Hepatocyte (in vitro differentiated cells): ENCODE measurements at regions not wholly inside any gene's neighbourhood (a gene's known extent, or its start where the extent isn't known, plus 50 kb on each side); places are given as distances from the start of the nearest gene placed in this dataset.

Experiments
- DNase-seq: peaks from one replicate; pipeline ENCODE4 v3.0.0-alpha.2; 2016; ENCODE audit warnings: low spot score
- H2AFZ ChIP-seq: fragments of 200-600 bp; sonication (generic); 2 replicates; pipeline ENCODE4 v1.6.0; 2016; ENCODE audit warnings: antibody characterized with exemption, mild to moderate bottlenecking
- H3K27ac ChIP-seq: fragments of 200-600 bp; sonication (generic); 2 replicates; pipeline ENCODE4 v1.5.1; 2016; ENCODE audit warnings: mild to moderate bottlenecking
- H3K27me3 ChIP-seq: fragments of 200-600 bp; sonication (generic); 2 replicates; pipeline ENCODE4 v1.6.1; 2016
- H3K36me3 ChIP-seq: fragments of 200-600 bp; sonication (generic); replicated peaks from 2 replicates; pipeline ENCODE4 v1.5.1; 2016; ENCODE audit warnings: low read depth; ENCODE audit not compliant: insufficient read depth
- H3K4me1 ChIP-seq: fragments of 200-600 bp; sonication (generic); 2 replicates; pipeline ENCODE4 v1.5.1; 2016; ENCODE audit warnings: mild to moderate bottlenecking, moderate library complexity; ENCODE audit not compliant: insufficient read depth
- H3K4me2 ChIP-seq: fragments of 200-600 bp; sonication (generic); 2 replicates; pipeline ENCODE4 v1.6.0; 2016
- H3K4me3 ChIP-seq: fragments of 200-600 bp; sonication (generic); 2 replicates; pipeline ENCODE4 v1.5.1; 2016; ENCODE audit warnings: mild to moderate bottlenecking
- H3K79me2 ChIP-seq: fragments of 200-600 bp; sonication (generic); 2 replicates; pipeline ENCODE4 v1.6.0; 2017; ENCODE audit warnings: mild to moderate bottlenecking
- H3K9me2 ChIP-seq: fragments of 200-600 bp; sonication (generic); replicated peaks from 2 replicates; pipeline ENCODE4 v1.6.0; 2017; ENCODE audit warnings: mild to moderate bottlenecking; ENCODE audit not compliant: insufficient read depth
- H3K9me3 ChIP-seq: fragments of 200-600 bp; sonication (generic); 2 replicates; pipeline ENCODE4 v1.5.1; 2016; ENCODE audit warnings: low read depth, mild to moderate bottlenecking
- H4K20me1 ChIP-seq: fragments of 200-600 bp; sonication (generic); 2 replicates; pipeline ENCODE4 v1.6.0; 2016; ENCODE audit warnings: mild to moderate bottlenecking; ENCODE audit not compliant: insufficient read depth, poor library complexity, severe bottlenecking
- CTCF ChIP-seq: fragments of 200-600 bp; sonication (generic); IDR thresholded peaks from 2 replicates; pipeline ENCODE4 v1.5.1; 2016; ENCODE audit warnings: antibody characterized with exemption, mild to moderate bottlenecking; ENCODE audit not compliant: poor library complexity
- EZH2 ChIP-seq: fragments of 200-600 bp; sonication (generic); IDR thresholded peaks from 2 replicates; pipeline ENCODE4 v1.6.1; 2016; ENCODE audit warnings: antibody characterized with exemption, mild to moderate bottlenecking, borderline replicate concordance
- EZH2phosphoT487 ChIP-seq: fragments of 200-600 bp; sonication (generic); IDR thresholded peaks from one replicate; pipeline ENCODE4 v1.6.1; 2018; ENCODE audit warnings: antibody characterized with exemption, mild to moderate bottlenecking, low read depth, moderate library complexity; ENCODE audit not compliant: unreplicated experiment, severe bottlenecking
- WGBS: methylation state at CpG from one replicate; pipeline ENCODE4 v1.1.6; 2016; ENCODE audit warnings: low lambda C conversion rate; ENCODE audit errors: missing lambda C conversion rate; 5-methylcytosine and 5-hydroxymethylcytosine counted together

GRCh38 chr5:4532705-4533080 lies 607.4 kb upstream of the ADAMTS16 start:
- H3K9me3 ChIP-seq = no peaks in the 10 kb centered on the region
- no peaks in the 10 kb centered on the region for H3K79me2 ChIP-seq
- TF ChIP-seq CTCF (no peak), EZH2phosphoT487 (no peak), EZH2 (no peak)
- no peak for DNase-seq
- H3K4me1 ChIP-seq = peaks cover 6% of the 10 kb centered on the region
- no peaks in the 10 kb centered on the region for H3K36me3 ChIP-seq
- H2AFZ ChIP-seq = no peak overlapping the region
- no peaks in the 10 kb centered on the region for H3K9me2 ChIP-seq
- WGBS = 86% methylated on average over 6 of the region's 6 CpGs
- H3K4me2 ChIP-seq = no peak overlapping the region
- no peaks in the 10 kb centered on the region for H3K27me3 ChIP-seq
- H3K4me3 ChIP-seq = no peak overlapping the region
- no peak overlapping the region for H3K27ac ChIP-seq
- no peaks in the 10 kb centered on the region for H4K20me1 ChIP-seq

GRCh38 chr5:4533457-4534105 lies 606.5 kb upstream of the ADAMTS16 start:
- no peak for DNase-seq
- Histone ChIP-seq H3K9me2 (no peaks in the 10 kb centered on the region), H2AFZ (no peak overlapping the region), H3K27ac (no peak overlapping the region), H3K4me2 (no peak overlapping the region), H3K4me1 (peaks cover 6% of the 10 kb centered on the region), H3K79me2 (no peaks in the 10 kb centered on the region), H3K4me3 (no peak overlapping the region), H3K9me3 (no peaks in the 10 kb centered on the region), H4K20me1 (no peaks in the 10 kb centered on the region), H3K27me3 (no peaks in the 10 kb centered on the region), H3K36me3 (no peaks in the 10 kb centered on the region)
- no peak for TF ChIP-seq EZH2
- no peak for TF ChIP-seq CTCF
- TF ChIP-seq EZH2phosphoT487 = no peak
- WGBS = 90% methylated on average over 3 of the region's 3 CpGs

GRCh38 chr5:4537489-4537888 lies 602.6 kb upstream of the ADAMTS16 start:
- Histone ChIP-seq H3K27ac (no peak overlapping the region), H4K20me1 (no peaks in the 10 kb centered on the region), H3K27me3 (no peaks in the 10 kb centered on the region), H2AFZ (no peak overlapping the region), H3K4me3 (no peak overlapping the region), H3K79me2 (no peaks in the 10 kb centered on the region), H3K4me1 (no peaks in the 10 kb centered on the region), H3K36me3 (no peaks in the 10 kb centered on the region), H3K9me2 (no peaks in the 10 kb centered on the region), H3K9me3 (no peaks in the 10 kb centered on the region), H3K4me2 (no peak overlapping the region)
- no peak for DNase-seq
- WGBS = 91% methylated on average over 10 of the region's 10 CpGs
- TF ChIP-seq EZH2phosphoT487 = no peak

GRCh38 chr5:4540375-4541173 lies 599.6 kb upstream of the ADAMTS16 start:
- Histone ChIP-seq H3K4me1 (no peaks in the 10 kb centered on the region), H3K4me3 (no peak overlapping the region), H3K4me2 (no peak overlapping the region), H3K9me2 (no peaks in the 10 kb centered on the region), H3K36me3 (no peaks in the 10 kb centered on the region), H3K27ac (no peak overlapping the region), H3K9me3 (no peaks in the 10 kb centered on the region), H4K20me1 (no peaks in the 10 kb centered on the region), H2AFZ (no peak overlapping the region), H3K27me3 (no peaks in the 10 kb centered on the region), H3K79me2 (no peaks in the 10 kb centered on the region)
- no peak for DNase-seq
- no peak for TF ChIP-seq EZH2phosphoT487
- no peak for TF ChIP-seq EZH2
- no peak for TF ChIP-seq CTCF
- 82% methylated on average over 5 of the region's 5 CpGs for WGBS
